ENCODE measurements at regions not wholly inside any gene's neighbourhood (a gene's known extent, or its start where the extent isn't known, plus 50 kb on each side); places are given as distances from the start of the nearest gene placed in this dataset.

- TF ChIP-seq, protein P1, sequence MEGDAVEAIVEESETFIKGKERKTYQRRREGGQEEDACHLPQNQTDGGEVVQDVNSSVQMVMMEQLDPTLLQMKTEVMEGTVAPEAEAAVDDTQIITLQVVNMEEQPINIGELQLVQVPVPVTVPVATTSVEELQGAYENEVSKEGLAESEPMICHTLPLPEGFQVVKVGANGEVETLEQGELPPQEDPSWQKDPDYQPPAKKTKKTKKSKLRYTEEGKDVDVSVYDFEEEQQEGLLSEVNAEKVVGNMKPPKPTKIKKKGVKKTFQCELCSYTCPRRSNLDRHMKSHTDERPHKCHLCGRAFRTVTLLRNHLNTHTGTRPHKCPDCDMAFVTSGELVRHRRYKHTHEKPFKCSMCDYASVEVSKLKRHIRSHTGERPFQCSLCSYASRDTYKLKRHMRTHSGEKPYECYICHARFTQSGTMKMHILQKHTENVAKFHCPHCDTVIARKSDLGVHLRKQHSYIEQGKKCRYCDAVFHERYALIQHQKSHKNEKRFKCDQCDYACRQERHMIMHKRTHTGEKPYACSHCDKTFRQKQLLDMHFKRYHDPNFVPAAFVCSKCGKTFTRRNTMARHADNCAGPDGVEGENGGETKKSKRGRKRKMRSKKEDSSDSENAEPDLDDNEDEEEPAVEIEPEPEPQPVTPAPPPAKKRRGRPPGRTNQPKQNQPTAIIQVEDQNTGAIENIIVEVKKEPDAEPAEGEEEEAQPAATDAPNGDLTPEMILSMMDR (IDR thresholded peaks at IDR 0.05; ENCODE audit: low read length), result no peak
- no peak for TF ChIP-seq EZH2 (IDR thresholded peaks at IDR 0.05; ENCODE audit: borderline replicate concordance, low read length)
Observed at GRCh38 chr4:136927172-136927571, 605.1 kb downstream of the PCDH18 start.

Measured in OCI-LY1 (cell line).